Caco-2 (cell line): ENCODE measurements at regions not wholly inside any gene's neighbourhood (a gene's known extent, or its start where the extent isn't known, plus 50 kb on each side); places are given as distances from the start of the nearest gene placed in this dataset.

Source experiments
- BruUV-seq: library from RNA; stranded (reverse); fragments of 400-500 nt; replicated peaks from 2 replicates; lab custom pipeline; 2021; lab: Mats Ljungman, UMichigan
- CTCF ChIA-PET: fragments of 300-600 bp; sonication (Branson Sonifier 250); formaldehyde crosslinking; loops from one replicate; lab custom pipeline; 2022; ENCODE audit warnings: antibody characterized with exemption; lab: Charles Lee
- POLR2A ChIA-PET: fragments of 300-600 bp; sonication (Branson Sonifier 250); formaldehyde crosslinking; loops from one replicate; lab custom pipeline; 2022; ENCODE audit warnings: antibody characterized with exemption; lab: Charles Lee
- DNase-seq, 2 experiments: peaks; one replicate each; pipeline versions ENCODE4 v3.0.0 to v3.0.0-alpha.2; 2020 to 2022
- H3K27me3 ChIP-seq: replicated peaks from 2 replicates; pipeline ENCODE4 v1.6.0; 2011; ENCODE audit warnings: low read length; ENCODE audit not compliant: control insufficient read depth, insufficient read depth
- H3K36me3 ChIP-seq: 2 replicates; pipeline ENCODE4 v1.5.1; 2011; ENCODE audit warnings: low read length; ENCODE audit not compliant: control insufficient read depth, insufficient read depth
- H3K4me1 ChIP-seq: fragments of 250-450 bp; sonication (Bioruptor Pico); 2 replicates; pipeline ENCODE4 v1.5.1; 2020; ENCODE audit warnings: mild to moderate bottlenecking
- H3K4me3 ChIP-seq: 2 replicates; pipeline ENCODE4 v1.5.1; 2011; ENCODE audit warnings: low read depth, mild to moderate bottlenecking, control low read depth, low read length
- H3K9me3 ChIP-seq: fragments of 250-450 bp; sonication (Bioruptor Pico); 2 replicates; pipeline ENCODE4 v1.5.1; 2020; ENCODE audit warnings: mild to moderate bottlenecking, moderate library complexity
- H3K27ac Mint-ChIP-seq: one replicate; pipeline ENCODE4 v1.8.0; 2022; ENCODE audit warnings: mixed read lengths; ENCODE audit not compliant: unreplicated experiment
- H3K27me3 Mint-ChIP-seq: one replicate; pipeline ENCODE4 v1.8.0; 2022; ENCODE audit warnings: mixed read lengths; ENCODE audit not compliant: insufficient read depth, unreplicated experiment
- H3K36me3 Mint-ChIP-seq: one replicate; pipeline ENCODE4 v1.8.0; 2022; ENCODE audit warnings: mild to moderate bottlenecking, mixed read lengths; ENCODE audit not compliant: insufficient read depth, unreplicated experiment
- H3K4me1 Mint-ChIP-seq: one replicate; pipeline ENCODE4 v1.8.0; 2022; ENCODE audit warnings: low read depth, mixed read lengths; ENCODE audit not compliant: unreplicated experiment
- H3K4me3 Mint-ChIP-seq: one replicate; pipeline ENCODE4 v1.8.0; 2022; ENCODE audit warnings: mild to moderate bottlenecking, moderate library complexity, mixed read lengths; ENCODE audit not compliant: unreplicated experiment
- H3K9me3 Mint-ChIP-seq: one replicate; pipeline ENCODE4 v1.8.0; 2022; ENCODE audit warnings: mixed read lengths; ENCODE audit not compliant: unreplicated experiment
- CTCF ChIP-seq, 2 experiments: fragments of 200-600 bp in 1 of 2; IDR thresholded peaks; 1 replicate in 1 of 2; 2 replicates in 1 of 2; pipeline versions ENCODE4 v1.5.1 to v1.8.0; 2011 to 2022; ENCODE audit warnings: antibody characterized with exemption in 1 of 2, control low read depth in 1 of 2, inconsistent platforms in 1 of 2, low read depth in 1 of 2, low read length in 1 of 2, mild to moderate bottlenecking in 1 of 2, moderate library complexity in 1 of 2; ENCODE audit not compliant: insufficient read depth in 1 of 2, severe bottlenecking in 1 of 2, unreplicated experiment in 1 of 2
- intact Hi-C: fragments of 100-400 bp; cut with micrococcal nuclease; formaldehyde crosslinking; loops from one replicate; pipeline ENCODE4 v1.10.0; 2022; ENCODE audit not compliant: unreplicated experiment

- DNase-seq, result no peak
- Mint-ChIP-seq H3K9me3 (no peaks in the 10 kb centered on the region), H3K27ac (no peak overlapping the region), H3K4me1 (no peaks in the 10 kb centered on the region), H3K4me3 (no peak overlapping the region), H3K27me3 (no peaks in the 10 kb centered on the region), H3K36me3 (peaks cover 19% of the 10 kb centered on the region)
- ChIA-PET CTCF (no interaction called here), POLR2A (no interaction called here)
- H3K27me3 ChIP-seq, result no peaks in the 10 kb centered on the region
- intact Hi-C loops, result no loop called here
- H3K4me1 ChIP-seq, result no peaks in the 10 kb centered on the region
- no peaks in the 10 kb centered on the region for H3K9me3 ChIP-seq
- TF ChIP-seq CTCF (IDR thresholded peaks at IDR 0.05; ENCODE audit: insufficient read depth in 1 of 2, low read depth in 1 of 2, low read length in 1 of 2, severe bottlenecking in 1 of 2, unreplicated experiment in 1 of 2), result no peak
- BruUV-seq, result no TSS peak
- H3K36me3 ChIP-seq, result no peaks in the 10 kb centered on the region; the same call in 1 of the 2 replicates
- no peak overlapping the region for H3K4me3 ChIP-seq
Measured at GRCh38 chr17:27153005-27153404, 140.9 kb upstream of the WSB1 start.

- POLR2A ChIA-PET, result no interaction called here
- CTCF ChIA-PET, result no interaction called here
- Mint-ChIP-seq H3K27ac (no peak overlapping the region), H3K4me3 (no peak overlapping the region), H3K27me3 (no peaks in the 10 kb centered on the region), H3K4me1 (no peaks in the 10 kb centered on the region), H3K9me3 (no peaks in the 10 kb centered on the region), H3K36me3 (peaks cover 19% of the 10 kb centered on the region)
- DNase-seq, result no peak
- Histone ChIP-seq H3K4me3 (no peak overlapping the region), H3K27me3 (no peaks in the 10 kb centered on the region), H3K36me3 (no peaks in the 10 kb centered on the region), H3K4me1 (no peaks in the 10 kb centered on the region), H3K9me3 (no peaks in the 10 kb centered on the region)
- intact Hi-C loops, result no loop called here
- no TSS peak for BruUV-seq
- no peak for TF ChIP-seq CTCF (IDR thresholded peaks at IDR 0.05; ENCODE audit: insufficient read depth in 1 of 2, low read depth in 1 of 2, low read length in 1 of 2, severe bottlenecking in 1 of 2, unreplicated experiment in 1 of 2)
Measured at GRCh38 chr17:27155866-27156265, 138.0 kb upstream of the WSB1 start.

- Histone ChIP-seq H3K9me3 (no peaks in the 10 kb centered on the region), H3K4me1 (no peaks in the 10 kb centered on the region), H3K36me3 (no peaks in the 10 kb centered on the region), H3K4me3 (no peak overlapping the region), H3K27me3 (no peaks in the 10 kb centered on the region)
- Mint-ChIP-seq H3K9me3 (no peaks in the 10 kb centered on the region), H3K4me3 (no peak overlapping the region), H3K36me3 (peaks cover 19% of the 10 kb centered on the region), H3K4me1 (no peaks in the 10 kb centered on the region), H3K27ac (no peak overlapping the region), H3K27me3 (no peaks in the 10 kb centered on the region)
- BruUV-seq, result no TSS peak
- intact Hi-C loops, result no loop called here
- no peak for TF ChIP-seq CTCF (IDR thresholded peaks at IDR 0.05; ENCODE audit: insufficient read depth in 1 of 2, low read depth in 1 of 2, low read length in 1 of 2, severe bottlenecking in 1 of 2, unreplicated experiment in 1 of 2)
- DNase-seq, result no peak
- ChIA-PET POLR2A (no interaction called here), CTCF (no interaction called here)
Measured at GRCh38 chr17:27157297-27157696, 136.6 kb upstream of the WSB1 start.
